ENCODE measurements at regions not wholly inside any gene's neighbourhood (a gene's known extent, or its start where the extent isn't known, plus 50 kb on each side); places are given as distances from the start of the nearest gene placed in this dataset.

GRCh38 chr5:168182269-168182668, 109.2 kb upstream of the WWC1 start:
- DNase-seq (ENCODE audit: extremely low read depth in 1 of 11, low read depth in 9 of 11, low spot score in 4 of 11), result no peak

- no peak for DNase-seq (ENCODE audit: extremely low read depth in 1 of 11, low read depth in 9 of 11, low spot score in 4 of 11)
Measured at GRCh38 chr5:168184103-168184502, 107.3 kb upstream of the WWC1 start.

- DNase-seq (ENCODE audit: extremely low read depth in 1 of 11, low read depth in 9 of 11, low spot score in 4 of 11), result no peak
Measured at GRCh38 chr5:168186289-168187074, 105.0 kb upstream of the WWC1 start.

GRCh38 chr5:168187614-168188013, 103.8 kb upstream of the WWC1 start:
- no peak for DNase-seq (ENCODE audit: extremely low read depth in 1 of 11, low read depth in 9 of 11, low spot score in 4 of 11)

GRCh38 chr5:168188182-168188581, 103.3 kb upstream of the WWC1 start:
- DNase-seq (ENCODE audit: extremely low read depth in 1 of 11, low read depth in 9 of 11, low spot score in 4 of 11), result no peak

GRCh38 chr5:168192120-168192519, 99.3 kb upstream of the WWC1 start:
- no peak for DNase-seq (ENCODE audit: extremely low read depth in 1 of 11, low read depth in 9 of 11, low spot score in 4 of 11)

- DNase-seq (ENCODE audit: extremely low read depth in 1 of 11, low read depth in 9 of 11, low spot score in 4 of 11), result no peak
Measured at GRCh38 chr5:168193493-168194250, 97.8 kb upstream of the WWC1 start.

- DNase-seq (ENCODE audit: extremely low read depth in 1 of 11, low read depth in 9 of 11, low spot score in 4 of 11), result no peak
Measured at GRCh38 chr5:168195110-168195509, 96.3 kb upstream of the WWC1 start.

GRCh38 chr5:168198359-168198758, 93.1 kb upstream of the WWC1 start:
- DNase-seq (ENCODE audit: extremely low read depth in 1 of 11, low read depth in 9 of 11, low spot score in 4 of 11), result no peak

- DNase-seq (ENCODE audit: extremely low read depth in 1 of 11, low read depth in 9 of 11, low spot score in 4 of 11), result no peak
Measured at GRCh38 chr5:168202996-168203395, 88.4 kb upstream of the WWC1 start.

- DNase-seq (ENCODE audit: extremely low read depth in 1 of 11, low read depth in 9 of 11, low spot score in 4 of 11), result no peak
Measured at GRCh38 chr5:168204165-168204564, 87.3 kb upstream of the WWC1 start.

- DNase-seq (ENCODE audit: extremely low read depth in 1 of 11, low read depth in 9 of 11, low spot score in 4 of 11), result no peak
Measured at GRCh38 chr5:168207450-168208029, 83.9 kb upstream of the WWC1 start.

- DNase-seq (ENCODE audit: extremely low read depth in 1 of 11, low read depth in 9 of 11, low spot score in 4 of 11), result no peak
Measured at GRCh38 chr5:168209244-168209995, 82.0 kb upstream of the WWC1 start.

- no peak for DNase-seq (ENCODE audit: extremely low read depth in 1 of 11, low read depth in 9 of 11, low spot score in 4 of 11)
Measured at GRCh38 chr5:168209997-168210396, 81.4 kb upstream of the WWC1 start.

- no peak for DNase-seq (ENCODE audit: extremely low read depth in 1 of 11, low read depth in 9 of 11, low spot score in 4 of 11)
Measured at GRCh38 chr5:168211245-168211644, 80.2 kb upstream of the WWC1 start.

- no peak for DNase-seq (ENCODE audit: extremely low read depth in 1 of 11, low read depth in 9 of 11, low spot score in 4 of 11)
Measured at GRCh38 chr5:168211936-168212335, 79.5 kb upstream of the WWC1 start.

- DNase-seq (ENCODE audit: extremely low read depth in 1 of 11, low read depth in 9 of 11, low spot score in 4 of 11), result no peak
Measured at GRCh38 chr5:168214071-168214470, 77.4 kb upstream of the WWC1 start.

- no peak for DNase-seq (ENCODE audit: extremely low read depth in 1 of 11, low read depth in 9 of 11, low spot score in 4 of 11)
Measured at GRCh38 chr5:168214886-168215285, 76.6 kb upstream of the WWC1 start.

GRCh38 chr5:168215646-168216045, 75.8 kb upstream of the WWC1 start:
- DNase-seq (ENCODE audit: extremely low read depth in 1 of 11, low read depth in 9 of 11, low spot score in 4 of 11), result no peak

GRCh38 chr5:168216989-168217388, 74.5 kb upstream of the WWC1 start:
- DNase-seq (ENCODE audit: extremely low read depth in 1 of 11, low read depth in 9 of 11, low spot score in 4 of 11), result no peak

Measured in renal cortex interstitium (tissue), 11 donors.